ENCODE measurements at regions not wholly inside any gene's neighbourhood (a gene's known extent, or its start where the extent isn't known, plus 50 kb on each side); places are given as distances from the start of the nearest gene placed in this dataset.
"Not testable (repeated sequence)": the region's sequence is repeated elsewhere in the genome, so short reads cannot be mapped to it uniquely, and the experiment has no call there.

DNA sequence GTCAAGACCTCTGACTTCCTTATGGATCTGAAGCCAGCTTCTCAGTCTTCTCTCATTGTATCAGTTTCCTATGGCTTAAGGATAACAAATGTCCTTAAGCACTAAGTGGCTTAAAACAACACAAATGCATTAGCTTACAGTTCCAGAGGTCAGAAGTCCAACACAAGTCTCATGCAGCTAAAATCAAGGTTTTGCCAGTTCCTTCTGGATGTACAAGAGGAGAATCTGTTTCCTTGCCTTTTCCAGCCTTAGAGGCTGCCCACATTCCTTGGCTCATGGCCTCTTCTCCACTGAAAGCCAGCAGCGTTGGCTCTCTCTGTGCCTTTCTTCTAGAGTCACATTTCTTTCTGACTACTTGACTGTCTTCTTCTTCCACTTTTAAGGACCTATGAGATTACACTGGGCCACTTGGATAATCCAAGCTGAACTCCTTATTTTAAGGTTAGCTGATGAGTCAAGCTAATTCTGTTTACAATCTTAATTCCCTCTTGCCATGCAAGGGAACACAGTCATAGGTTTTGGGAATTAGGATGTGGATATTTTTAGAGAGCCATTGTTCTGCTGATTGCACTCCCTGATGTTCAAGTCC is 179.0 kb downstream of the BCAS1 start:
- in situ Hi-C loops (cut with HindIII; ENCODE audit: low pct_unique_long_range_greater_than_20kb, low sequenced_read_pairs): no loop called here
- no peak for DNase-seq (ENCODE audit: low read depth in 1 of 2, low spot score in 1 of 2)
- no peak for TF ChIP-seq JUND (IDR thresholded peaks at IDR 0.05; ENCODE audit: low read depth)

DNA sequence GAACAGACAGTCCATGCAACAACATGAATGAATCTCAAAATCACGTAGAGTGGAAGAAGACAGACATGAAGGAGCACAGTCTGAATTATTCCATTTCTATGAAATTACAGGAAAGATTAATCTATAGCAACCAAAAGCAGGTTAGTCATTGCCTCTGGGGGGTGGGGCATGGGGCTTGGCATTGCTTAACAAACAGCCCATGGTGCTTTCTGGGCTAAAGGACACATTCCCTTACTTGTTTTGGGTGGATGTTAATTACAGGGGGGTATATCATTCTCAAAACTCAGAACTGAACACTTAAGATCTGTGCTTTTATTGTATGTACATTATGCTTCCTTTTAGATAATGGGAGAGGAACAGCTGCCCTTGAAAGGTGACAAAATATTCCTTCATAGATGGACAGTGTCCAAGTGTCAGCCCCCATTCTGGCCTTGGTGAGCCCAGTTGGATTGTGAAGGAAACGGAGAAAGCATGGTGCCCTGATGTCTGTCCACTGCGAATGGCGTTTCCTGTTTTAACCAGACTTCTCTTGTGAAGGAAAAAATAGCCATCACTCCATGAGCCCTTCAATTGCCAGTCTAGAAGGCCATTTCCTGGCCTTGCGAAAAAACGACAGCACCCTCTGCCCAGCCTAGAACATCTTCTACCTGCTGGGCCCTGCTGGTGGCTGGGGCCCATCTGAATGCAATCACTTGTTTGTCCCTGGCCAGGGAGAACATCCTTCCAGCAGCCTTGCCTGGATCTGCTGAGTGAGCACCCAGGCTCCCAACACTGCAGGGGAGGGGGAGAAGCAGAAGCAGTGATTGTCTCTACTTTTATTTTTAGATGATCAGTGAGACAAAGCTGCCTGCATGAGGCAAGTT is 179.7 kb downstream of the BCAS1 start:
- DNase-seq (ENCODE audit: low read depth in 1 of 2, low spot score in 1 of 2): no peak
- in situ Hi-C loops (cut with HindIII; ENCODE audit: low pct_unique_long_range_greater_than_20kb, low sequenced_read_pairs): no loop called here

GRCh38 chr20:53889411-53890148 is 180.8 kb downstream of the BCAS1 start:
- no peak for TF ChIP-seq JUND (IDR thresholded peaks at IDR 0.05; ENCODE audit: low read depth)
- no peak for DNase-seq (ENCODE audit: low read depth in 1 of 2, low spot score in 1 of 2)
- in situ Hi-C loops (cut with HindIII; ENCODE audit: low pct_unique_long_range_greater_than_20kb, low sequenced_read_pairs): no loop called here

More for the DNA sequence above, 179.7 kb downstream of the BCAS1 start:
- no peak for TF ChIP-seq JUND (IDR thresholded peaks at IDR 0.05; ENCODE audit: low read depth)

- no peak for DNase-seq (ENCODE audit: low read depth in 1 of 2, low spot score in 1 of 2)
- TF ChIP-seq JUND (IDR thresholded peaks at IDR 0.05; ENCODE audit: low read depth): no peak
- in situ Hi-C loops (cut with HindIII; ENCODE audit: low pct_unique_long_range_greater_than_20kb, low sequenced_read_pairs): no loop called here
These were observed 181.4 kb downstream of the BCAS1 start for GRCh38 chr20:53888951-53889350.

DNA sequence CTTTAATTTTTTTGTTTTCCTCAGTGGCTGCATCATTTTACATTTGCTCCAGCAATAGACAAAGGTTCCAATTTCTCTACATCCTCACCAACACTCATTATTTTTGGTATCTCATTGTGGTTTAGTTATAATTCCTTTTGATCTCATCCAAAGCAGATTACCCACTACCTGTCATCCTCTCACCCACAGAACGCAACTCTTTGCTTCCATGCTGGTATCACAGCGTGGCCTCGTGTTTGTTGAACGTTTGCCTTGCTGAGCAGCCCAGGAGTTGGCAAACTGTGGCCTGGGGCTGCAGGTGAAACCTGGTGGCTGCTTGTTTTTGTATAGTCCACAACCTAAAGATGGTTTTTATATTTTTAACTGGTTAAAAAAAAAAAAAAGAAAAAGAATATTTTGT is 181.9 kb downstream of the BCAS1 start:
- DNase-seq (ENCODE audit: low read depth in 1 of 2, low spot score in 1 of 2): no peak
- in situ Hi-C loops (cut with HindIII; ENCODE audit: low pct_unique_long_range_greater_than_20kb, low sequenced_read_pairs): no loop called here
- TF ChIP-seq JUND (IDR thresholded peaks at IDR 0.05; ENCODE audit: low read depth): no peak

GRCh38 chr20:53887973-53888372 is 182.4 kb downstream of the BCAS1 start:
- no peak for TF ChIP-seq JUND (IDR thresholded peaks at IDR 0.05; ENCODE audit: low read depth)
- in situ Hi-C loops (cut with HindIII; ENCODE audit: low pct_unique_long_range_greater_than_20kb, low sequenced_read_pairs): no loop called here
- peak in 1 of 2 experiments; percentile 83 for DNase-seq (ENCODE audit: low read depth in 1 of 2, low spot score in 1 of 2)

- in situ Hi-C loops (cut with HindIII; ENCODE audit: low pct_unique_long_range_greater_than_20kb, low sequenced_read_pairs): no loop called here
- TF ChIP-seq JUND (IDR thresholded peaks at IDR 0.05; ENCODE audit: low read depth): no peak
- DNase-seq (ENCODE audit: low read depth in 1 of 2, low spot score in 1 of 2): peak in 1 of 2 experiments; percentile 66
These were observed 185.4 kb downstream of the BCAS1 start for GRCh38 chr20:53884859-53885541.

- no peak for DNase-seq (ENCODE audit: low read depth in 1 of 2, low spot score in 1 of 2)
- TF ChIP-seq JUND (IDR thresholded peaks at IDR 0.05; ENCODE audit: low read depth): no peak
- in situ Hi-C loops (cut with HindIII; ENCODE audit: low pct_unique_long_range_greater_than_20kb, low sequenced_read_pairs): no loop called here
These were observed 187.1 kb downstream of the BCAS1 start for GRCh38 chr20:53883098-53883911.

DNA sequence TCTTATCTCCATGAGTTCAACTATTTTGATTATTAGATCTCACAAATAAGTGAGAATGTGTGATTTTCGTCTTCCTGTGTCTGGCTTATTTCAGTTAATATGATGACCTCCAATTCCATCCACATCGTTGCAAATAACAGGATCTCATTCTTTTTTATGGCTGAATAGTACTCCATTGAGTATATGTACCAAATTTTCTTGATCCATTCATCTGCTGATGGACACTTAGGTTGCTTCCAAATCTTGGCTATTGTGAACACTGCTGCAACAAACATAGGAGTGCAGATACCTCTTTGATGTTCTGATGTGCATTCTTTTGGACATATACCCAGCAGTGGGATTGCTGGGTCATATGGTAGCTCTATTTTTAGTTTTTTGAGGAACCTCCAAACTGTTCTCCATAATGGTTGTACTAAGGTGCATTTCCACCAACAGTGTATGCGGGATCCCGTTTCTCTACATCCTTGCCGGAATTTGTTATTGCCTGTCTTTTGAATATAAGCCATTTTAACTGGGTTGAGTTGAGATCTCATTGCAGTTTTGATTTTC is 187.9 kb downstream of the BCAS1 start:
- DNase-seq (ENCODE audit: low read depth in 1 of 2, low spot score in 1 of 2); in situ Hi-C loops (cut with HindIII; ENCODE audit: low pct_unique_long_range_greater_than_20kb, low sequenced_read_pairs): not testable (repeated sequence)

DNA sequence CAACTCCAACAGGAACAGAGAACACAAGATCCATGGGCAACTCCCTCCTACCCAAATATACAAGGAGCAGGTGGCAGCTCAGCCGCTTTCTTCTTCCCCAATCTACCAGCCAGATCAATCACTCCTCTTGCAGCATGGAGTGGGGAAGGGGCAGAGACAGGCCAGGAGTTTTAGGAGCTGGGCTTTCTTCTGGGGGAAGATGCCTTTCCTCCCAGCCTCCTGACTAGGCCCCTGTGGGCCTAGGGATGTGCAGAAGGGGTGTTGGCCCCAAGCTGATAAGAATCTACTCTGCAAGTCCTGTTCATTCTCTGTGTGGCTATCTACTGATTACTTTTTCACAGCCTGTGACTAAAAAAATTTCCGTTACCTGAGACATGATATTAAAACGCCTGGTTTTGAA is 189.0 kb downstream of the BCAS1 start:
- DNase-seq (ENCODE audit: low read depth in 1 of 2, low spot score in 1 of 2): no peak
- no peak for TF ChIP-seq JUND (IDR thresholded peaks at IDR 0.05; ENCODE audit: low read depth)
- in situ Hi-C loops (cut with HindIII; ENCODE audit: low pct_unique_long_range_greater_than_20kb, low sequenced_read_pairs): no loop called here

DNA sequence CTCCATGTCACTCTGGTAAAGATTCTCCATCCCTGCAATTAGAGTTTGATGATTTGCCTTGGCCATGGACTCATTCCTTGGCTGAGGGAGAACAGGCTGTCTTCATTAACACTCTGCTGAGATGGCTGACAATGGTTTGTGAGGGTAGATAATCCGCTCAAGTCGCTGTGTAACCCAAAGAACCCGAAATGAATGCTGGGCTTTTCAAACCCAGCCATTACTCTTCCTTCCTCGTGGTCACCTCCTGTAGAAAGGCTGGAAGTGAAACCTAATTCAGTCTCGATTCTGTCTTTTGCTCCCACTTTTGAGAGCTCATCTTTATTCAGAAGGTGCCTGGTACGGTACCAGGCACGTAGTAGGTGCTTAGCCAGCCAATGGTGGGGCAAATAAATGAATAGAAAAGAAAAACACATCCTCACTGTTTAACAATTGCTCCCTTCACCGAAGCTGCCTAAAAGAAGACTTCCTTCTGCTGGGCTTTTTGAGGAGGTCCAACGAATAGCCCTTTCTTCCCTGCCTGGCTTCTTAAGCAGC is 190.2 kb downstream of the BCAS1 start:
- in situ Hi-C loops (cut with HindIII; ENCODE audit: low pct_unique_long_range_greater_than_20kb, low sequenced_read_pairs): no loop called here
- no peak for DNase-seq (ENCODE audit: low read depth in 1 of 2, low spot score in 1 of 2)
- TF ChIP-seq JUND (IDR thresholded peaks at IDR 0.05; ENCODE audit: low read depth): no peak
